ENCODE measurements at regions not wholly inside any gene's neighbourhood (a gene's known extent, or its start where the extent isn't known, plus 50 kb on each side); places are given as distances from the start of the nearest gene placed in this dataset.

GRCh38 chr9:87319656-87320055, 178.0 kb upstream of the DAPK1 start:
- Mint-ChIP-seq H3K27ac (ENCODE audit: unreplicated experiment) (peak overlapping the region; percentile 67), H3K36me3 (ENCODE audit: unreplicated experiment) (peaks cover 6% of the 10 kb centered on the region), H3K4me3 (ENCODE audit: unreplicated experiment) (no peak overlapping the region), H3K4me1 (ENCODE audit: unreplicated experiment) (peaks cover 47% of the 10 kb centered on the region), H3K27me3 (ENCODE audit: unreplicated experiment) (no peaks in the 10 kb centered on the region), H3K9me3 (ENCODE audit: unreplicated experiment) (peaks cover 16% of the 10 kb centered on the region)
- TF ChIP-seq, protein P1, sequence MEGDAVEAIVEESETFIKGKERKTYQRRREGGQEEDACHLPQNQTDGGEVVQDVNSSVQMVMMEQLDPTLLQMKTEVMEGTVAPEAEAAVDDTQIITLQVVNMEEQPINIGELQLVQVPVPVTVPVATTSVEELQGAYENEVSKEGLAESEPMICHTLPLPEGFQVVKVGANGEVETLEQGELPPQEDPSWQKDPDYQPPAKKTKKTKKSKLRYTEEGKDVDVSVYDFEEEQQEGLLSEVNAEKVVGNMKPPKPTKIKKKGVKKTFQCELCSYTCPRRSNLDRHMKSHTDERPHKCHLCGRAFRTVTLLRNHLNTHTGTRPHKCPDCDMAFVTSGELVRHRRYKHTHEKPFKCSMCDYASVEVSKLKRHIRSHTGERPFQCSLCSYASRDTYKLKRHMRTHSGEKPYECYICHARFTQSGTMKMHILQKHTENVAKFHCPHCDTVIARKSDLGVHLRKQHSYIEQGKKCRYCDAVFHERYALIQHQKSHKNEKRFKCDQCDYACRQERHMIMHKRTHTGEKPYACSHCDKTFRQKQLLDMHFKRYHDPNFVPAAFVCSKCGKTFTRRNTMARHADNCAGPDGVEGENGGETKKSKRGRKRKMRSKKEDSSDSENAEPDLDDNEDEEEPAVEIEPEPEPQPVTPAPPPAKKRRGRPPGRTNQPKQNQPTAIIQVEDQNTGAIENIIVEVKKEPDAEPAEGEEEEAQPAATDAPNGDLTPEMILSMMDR (IDR thresholded peaks at IDR 0.05): no peak
- DNase-seq (ENCODE audit: extremely low spot score, unreplicated experiment): no peak

DNA sequence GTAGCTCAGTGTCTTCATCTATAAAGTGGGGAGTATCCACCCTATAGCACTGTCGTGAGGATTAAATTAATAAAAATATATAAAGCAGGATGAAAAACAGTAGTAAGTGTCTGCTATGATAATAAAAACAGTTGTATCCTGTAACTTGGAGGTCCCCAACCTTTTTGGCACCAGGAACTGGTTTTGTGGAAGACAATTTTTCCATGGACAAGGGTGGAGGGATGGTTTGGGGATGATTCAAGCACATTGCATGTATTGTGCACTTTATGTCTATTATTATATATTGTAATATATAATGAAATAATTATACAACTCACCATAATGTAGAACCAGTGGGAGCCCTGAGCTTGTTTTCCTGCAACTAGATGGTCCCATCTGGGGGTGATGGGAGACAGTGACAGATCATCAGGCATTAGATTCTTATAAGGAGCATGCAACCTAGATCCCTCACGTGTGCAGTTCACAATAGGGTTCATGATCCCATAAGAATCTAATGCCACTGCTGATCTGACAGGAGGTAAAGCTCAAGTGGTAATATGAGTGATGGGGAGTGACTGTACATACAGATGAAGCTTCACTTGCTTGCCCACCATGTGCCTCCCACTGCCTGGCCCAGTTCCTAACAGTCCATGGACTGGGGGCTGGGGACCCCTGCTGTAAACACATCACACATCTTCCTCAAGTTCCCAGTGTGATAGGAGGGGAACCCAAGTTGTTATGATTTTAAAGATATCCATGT, 177.4 kb upstream of the DAPK1 start:
- H3K4me1 Mint-ChIP-seq (ENCODE audit: unreplicated experiment): peaks cover 47% of the 10 kb centered on the region
- H3K4me3 Mint-ChIP-seq (ENCODE audit: unreplicated experiment): no peak overlapping the region
- peaks cover 15% of the 10 kb centered on the region for H3K9me3 Mint-ChIP-seq (ENCODE audit: unreplicated experiment)
- no peaks in the 10 kb centered on the region for H3K27me3 Mint-ChIP-seq (ENCODE audit: unreplicated experiment)
- H3K27ac Mint-ChIP-seq (ENCODE audit: unreplicated experiment): peak overlapping the region; percentile 67
- TF ChIP-seq, protein P1 (IDR thresholded peaks at IDR 0.05): no peak
- H3K36me3 Mint-ChIP-seq (ENCODE audit: unreplicated experiment): peaks cover 6% of the 10 kb centered on the region
- DNase-seq (ENCODE audit: extremely low spot score, unreplicated experiment): no peak

DNA sequence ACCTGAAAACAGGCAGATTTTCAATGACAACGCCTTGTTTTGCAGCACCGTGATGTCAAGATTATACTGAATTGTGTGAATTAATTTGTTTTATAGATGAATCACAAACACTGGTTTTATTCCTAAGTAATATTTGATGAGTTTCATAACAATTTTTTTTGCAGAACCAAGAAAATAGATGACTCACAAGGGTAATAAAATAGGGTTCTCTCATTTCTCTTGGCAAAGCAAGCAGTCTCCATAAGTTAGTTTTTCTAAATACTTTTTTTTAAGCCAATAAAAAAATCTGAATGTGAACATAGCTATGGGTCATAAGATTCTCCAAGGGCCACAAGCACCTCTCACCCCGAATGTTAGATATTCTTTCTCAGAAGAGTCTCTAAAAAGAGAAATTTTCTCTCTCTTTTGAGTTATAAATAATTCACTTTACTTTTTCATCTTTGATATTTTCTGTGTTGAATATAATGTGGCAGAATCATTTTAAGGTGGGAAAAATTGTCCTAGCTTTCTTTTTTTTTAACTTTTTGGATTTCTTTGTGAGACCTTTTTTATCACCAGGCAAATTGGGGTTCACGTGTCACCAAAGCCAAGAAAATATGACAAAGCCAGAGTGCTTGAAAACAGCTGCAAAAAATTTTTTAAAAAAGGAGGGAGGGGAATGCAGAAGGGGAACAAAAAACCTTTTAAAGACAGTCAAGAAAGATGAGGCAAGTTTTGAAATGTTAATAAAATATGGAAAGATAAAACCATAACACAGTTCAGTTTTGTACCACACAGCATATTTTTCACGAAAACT, 174.6 kb upstream of the DAPK1 start:
- peaks cover 9% of the 10 kb centered on the region for H3K9me3 Mint-ChIP-seq (ENCODE audit: unreplicated experiment)
- no peaks in the 10 kb centered on the region for H3K27me3 Mint-ChIP-seq (ENCODE audit: unreplicated experiment)

GRCh38 chr9:87323928-87324327, 173.7 kb upstream of the DAPK1 start:
- H3K4me1 Mint-ChIP-seq (ENCODE audit: unreplicated experiment): peaks cover 67% of the 10 kb centered on the region
- DNase-seq (ENCODE audit: extremely low spot score, unreplicated experiment): no peak
- H3K27ac Mint-ChIP-seq (ENCODE audit: unreplicated experiment): peak overlapping the region; percentile 86
- peaks cover 2% of the 10 kb centered on the region for H3K36me3 Mint-ChIP-seq (ENCODE audit: unreplicated experiment)
- H3K4me3 Mint-ChIP-seq (ENCODE audit: unreplicated experiment): no peak overlapping the region
- H3K9me3 Mint-ChIP-seq (ENCODE audit: unreplicated experiment): peaks cover 7% of the 10 kb centered on the region
- TF ChIP-seq, protein P1 (IDR thresholded peaks at IDR 0.05): no peak
- no peaks in the 10 kb centered on the region for H3K27me3 Mint-ChIP-seq (ENCODE audit: unreplicated experiment)

More for the DNA sequence above, 174.6 kb upstream of the DAPK1 start:
- TF ChIP-seq, protein P1 (IDR thresholded peaks at IDR 0.05): no peak
- peaks cover 2% of the 10 kb centered on the region for H3K36me3 Mint-ChIP-seq (ENCODE audit: unreplicated experiment)
- H3K4me1 Mint-ChIP-seq (ENCODE audit: unreplicated experiment): peaks cover 63% of the 10 kb centered on the region
- no peak for DNase-seq (ENCODE audit: extremely low spot score, unreplicated experiment)
- no peak overlapping the region for H3K4me3 Mint-ChIP-seq (ENCODE audit: unreplicated experiment)
- peak overlapping the region; percentile 86 for H3K27ac Mint-ChIP-seq (ENCODE audit: unreplicated experiment)

- TF ChIP-seq, protein P1 (IDR thresholded peaks at IDR 0.05): peak; percentile 80
- Mint-ChIP-seq H3K36me3 (ENCODE audit: unreplicated experiment) (peaks cover 2% of the 10 kb centered on the region), H3K27ac (ENCODE audit: unreplicated experiment) (peak overlapping the region; percentile 57), H3K9me3 (ENCODE audit: unreplicated experiment) (peaks cover 2% of the 10 kb centered on the region), H3K4me3 (ENCODE audit: unreplicated experiment) (no peak overlapping the region), H3K27me3 (ENCODE audit: unreplicated experiment) (no peaks in the 10 kb centered on the region), H3K4me1 (ENCODE audit: unreplicated experiment) (peaks cover 61% of the 10 kb centered on the region)
- DNase-seq (ENCODE audit: extremely low spot score, unreplicated experiment): no peak
These were observed 173.0 kb upstream of the DAPK1 start for GRCh38 chr9:87324613-87325194.
